HEK293 (cell line): ENCODE measurements at regions not wholly inside any gene's neighbourhood (a gene's known extent, or its start where the extent isn't known, plus 50 kb on each side); places are given as distances from the start of the nearest gene placed in this dataset.
"Not testable (repeated sequence)": the region's sequence is repeated elsewhere in the genome, so short reads cannot be mapped to it uniquely, and the experiment has no call there.

Experiments used
- CTCF ChIA-PET: fragments of 350-600 bp; formaldehyde crosslinking; extraction: SDS; loops from one replicate; lab custom pipeline; 2021; ENCODE audit warnings: antibody characterized with exemption; lab: Yijun Ruan, JAX
- POLR2A ChIA-PET: fragments of 300-600 bp; formaldehyde crosslinking; extraction: SDS; loops from one replicate; lab custom pipeline; 2020; ENCODE audit warnings: antibody characterized with exemption, inconsistent platforms; lab: Yijun Ruan, JAX
- H3K27ac ChIP-seq: fragments of 200-500 bp; sonication (Bioruptor generic); 2 replicates; pipeline ENCODE4 v1.5.1; 2014; ENCODE audit warnings: low read depth, low read length, control low read depth, inconsistent platforms; ENCODE audit errors: extremely low read depth
- H3K36me3 ChIP-seq, 2 experiments: fragments of 200-500 bp in 1 of 2; sonication (Bioruptor generic) in 1 of 2; 1 replicate in 1 of 2; 2 replicates in 1 of 2; pipeline ENCODE4 v1.5.1; 2014 to 2017; ENCODE audit warnings: inconsistent platforms in 2 of 2, low read length in 2 of 2; ENCODE audit not compliant: control insufficient read depth in 2 of 2, insufficient read depth in 1 of 2
- H3K4me1 ChIP-seq: fragments of 200-500 bp; sonication (Bioruptor generic); 2 replicates; pipeline ENCODE4 v1.5.1; 2014; ENCODE audit warnings: mild to moderate bottlenecking, low read length, inconsistent platforms; ENCODE audit not compliant: control insufficient read depth, insufficient read depth
- H3K4me3 ChIP-seq: 2 replicates; pipeline ENCODE4 v1.5.1; 2011; ENCODE audit warnings: low read depth, mild to moderate bottlenecking, control low read depth, low read length, moderate library complexity
- H3K9me3 ChIP-seq: fragments of 200-500 bp; sonication (Bioruptor generic); 2 replicates; pipeline ENCODE4 v1.5.1; 2014; ENCODE audit warnings: low read depth, low read length, inconsistent platforms; ENCODE audit not compliant: control insufficient read depth, insufficient read depth
- GLIS1 ChIP-seq: fragments of 450-650 bp; formaldehyde crosslinking; IDR thresholded peaks from 2 replicates; pipeline ENCODE4 v1.5.1; 2016; ENCODE audit warnings: missing biosample characterization, missing genetic modification characterization
- KLF17 ChIP-seq: fragments of 450-650 bp; formaldehyde crosslinking; IDR thresholded peaks from 2 replicates; pipeline ENCODE4 v1.5.1; 2016; ENCODE audit warnings: missing biosample characterization, missing genetic modification characterization
- SALL2 ChIP-seq: fragments of 450-650 bp; formaldehyde crosslinking; IDR thresholded peaks from 2 replicates; pipeline ENCODE4 v1.5.0; 2017; ENCODE audit warnings: missing biosample characterization, mild to moderate bottlenecking, missing genetic modification characterization, borderline replicate concordance
- WT1 ChIP-seq: fragments of 450-650 bp; formaldehyde crosslinking; IDR thresholded peaks from 2 replicates; pipeline ENCODE4 v1.5.1; 2016; ENCODE audit warnings: missing biosample characterization, missing genetic modification characterization
- ZNF155 ChIP-seq: fragments of 450-650 bp; formaldehyde crosslinking; IDR thresholded peaks from 2 replicates; pipeline ENCODE4 v1.5.1; 2016; ENCODE audit warnings: missing biosample characterization, missing genetic modification characterization
- ZNF175 ChIP-seq: fragments of 450-650 bp; formaldehyde crosslinking; IDR thresholded peaks from 2 replicates; pipeline ENCODE4 v1.5.1; 2016; ENCODE audit warnings: missing biosample characterization, missing genetic modification characterization
- ZNF510 ChIP-seq: fragments of 450-650 bp; formaldehyde crosslinking; IDR thresholded peaks from 2 replicates; pipeline ENCODE4 v1.5.1; 2018; ENCODE audit warnings: mild to moderate bottlenecking, missing genetic modification characterization, missing biosample characterization; ENCODE audit not compliant: insufficient replicate concordance
- ZNF549 ChIP-seq: fragments of 450-650 bp; IDR thresholded peaks from 2 replicates; pipeline ENCODE4 v1.5.1; 2018; ENCODE audit warnings: missing biosample characterization, missing genetic modification characterization, mild to moderate bottlenecking, inconsistent platforms, moderate library complexity
- ZNF571 ChIP-seq: fragments of 450-650 bp; formaldehyde crosslinking; IDR thresholded peaks from 2 replicates; pipeline ENCODE4 v1.5.0; 2017; ENCODE audit warnings: missing biosample characterization, missing genetic modification characterization
- ZNF600 ChIP-seq: fragments of 450-650 bp; formaldehyde crosslinking; IDR thresholded peaks from 2 replicates; pipeline ENCODE4 v1.5.1; 2016; ENCODE audit warnings: missing biosample characterization, missing genetic modification characterization
- ZNF610 ChIP-seq: fragments of 450-650 bp; formaldehyde crosslinking; IDR thresholded peaks from 2 replicates; pipeline ENCODE4 v1.5.1; 2016; ENCODE audit warnings: missing biosample characterization, missing genetic modification characterization, borderline replicate concordance
- ZNF830 ChIP-seq: fragments of 450-650 bp; IDR thresholded peaks from 2 replicates; pipeline ENCODE4 v1.5.0; 2018; ENCODE audit warnings: missing biosample characterization, missing genetic modification characterization, low read depth, mild to moderate bottlenecking, moderate library complexity
- ZSCAN16 ChIP-seq: fragments of 450-650 bp; formaldehyde crosslinking; IDR thresholded peaks from 2 replicates; pipeline ENCODE4 v1.5.1; 2016; ENCODE audit warnings: missing biosample characterization, missing genetic modification characterization
- ZSCAN23 ChIP-seq: fragments of 450-650 bp; formaldehyde crosslinking; IDR thresholded peaks from 2 replicates; pipeline ENCODE4 v1.5.1; 2016; ENCODE audit warnings: missing biosample characterization, missing genetic modification characterization
- ZSCAN5A ChIP-seq: fragments of 450-650 bp; formaldehyde crosslinking; IDR thresholded peaks from 2 replicates; pipeline ENCODE4 v1.5.1; 2016; ENCODE audit warnings: missing biosample characterization, missing genetic modification characterization
- ZXDB ChIP-seq: fragments of 450-650 bp; formaldehyde crosslinking; IDR thresholded peaks from 2 replicates; pipeline ENCODE4 v1.5.1; 2016; ENCODE audit warnings: missing biosample characterization, missing genetic modification characterization

- no peaks in the 10 kb centered on the region for H3K4me1 ChIP-seq
- ChIA-PET POLR2A (no interaction called here), CTCF (no interaction called here)
- H3K9me3 ChIP-seq = no peaks in the 10 kb centered on the region
- H3K4me3 ChIP-seq = no peak overlapping the region
- no peak overlapping the region for H3K27ac ChIP-seq
- no peaks in the 10 kb centered on the region for H3K36me3 ChIP-seq
- no peak for TF ChIP-seq WT1 (tag by site-specific recombination)
These were observed 287.1 kb upstream of the SUCLG2 start for GRCh38 chr3:67941433-67942030.

GRCh38 chr3:67940210-67940952, 286.0 kb upstream of the SUCLG2 start:
- ChIA-PET CTCF (no interaction called here), POLR2A (no interaction called here)
- no peak overlapping the region for H3K4me3 ChIP-seq
- no peak overlapping the region for H3K27ac ChIP-seq
- TF ChIP-seq ZNF610 (tag by site-specific recombination) (no peak), ZNF510 (tag by site-specific recombination) (no peak), SALL2 (tag by site-specific recombination) (no peak), ZXDB (tag by site-specific recombination) (no peak), GLIS1 (tag by site-specific recombination) (no peak), ZSCAN23 (tag by site-specific recombination) (no peak), ZNF175 (tag by site-specific recombination) (no peak), ZNF571 (tag by site-specific recombination) (no peak), ZNF830 (tag by site-specific recombination) (no peak), ZNF549 (tag by site-specific recombination) (no peak), KLF17 (tag by site-specific recombination) (no peak), ZNF155 (tag by site-specific recombination) (no peak), ZNF600 (no peak)
- H3K4me1 ChIP-seq = no peaks in the 10 kb centered on the region
- H3K36me3 ChIP-seq = no peaks in the 10 kb centered on the region
- no peaks in the 10 kb centered on the region for H3K9me3 ChIP-seq

GRCh38 chr3:67937498-67938118, 283.2 kb upstream of the SUCLG2 start:
- ChIA-PET CTCF (no interaction called here), POLR2A (no interaction called here)
- no peak for TF ChIP-seq ZSCAN16 (tag by site-specific recombination)
- no peak for TF ChIP-seq ZSCAN5A (tag by site-specific recombination)
- Histone ChIP-seq H3K9me3 (no peaks in the 10 kb centered on the region), H3K27ac (no peak overlapping the region), H3K4me3 (no peak overlapping the region), H3K4me1 (no peaks in the 10 kb centered on the region), H3K36me3 (no peaks in the 10 kb centered on the region)

GRCh38 chr3:67930394-67930793, 276.0 kb upstream of the SUCLG2 start:
- H3K4me3 ChIP-seq, H3K4me1 ChIP-seq, POLR2A ChIA-PET, H3K9me3 ChIP-seq, H3K27ac ChIP-seq, H3K36me3 ChIP-seq, CTCF ChIA-PET: not testable (repeated sequence)
